ENCODE measurements at regions not wholly inside any gene's neighbourhood (a gene's known extent, or its start where the extent isn't known, plus 50 kb on each side); places are given as distances from the start of the nearest gene placed in this dataset.

- no peak for TF ChIP-seq POLR2A (IDR thresholded peaks at IDR 0.05)
- TF ChIP-seq CTCF (IDR thresholded peaks at IDR 0.05) = no peak
Measured at GRCh38 chr1:192418552-192419285, 101.9 kb downstream of the RGS21 start.
